Neural cell (in vitro differentiated cells): ENCODE measurements at regions not wholly inside any gene's neighbourhood (a gene's known extent, or its start where the extent isn't known, plus 50 kb on each side); places are given as distances from the start of the nearest gene placed in this dataset.

Experiments
- H2AFZ ChIP-seq: fragments of 200-600, 300-800 bp; sonication (generic), shearing (Covaris generic); 2 replicates; pipeline ENCODE4 v1.6.0; 2014; ENCODE audit warnings: low read depth, mild to moderate bottlenecking, antibody characterized with exemption, low read length, moderate library complexity
- H3F3A ChIP-seq: fragments of 200-600 bp; shearing (Covaris generic); 2 replicates; pipeline ENCODE4 v1.6.1; 2016; ENCODE audit warnings: mild to moderate bottlenecking, moderate library complexity, mixed read lengths, antibody characterized with exemption, low read length; ENCODE audit not compliant: insufficient read depth, poor library complexity, severe bottlenecking
- H3K27ac ChIP-seq: fragments of 200-600, 300-800 bp; sonication (generic), shearing (Covaris generic); 2 replicates; pipeline ENCODE4 v1.5.1; 2014; ENCODE audit warnings: mild to moderate bottlenecking, low read length, moderate library complexity
- H3K27me3 ChIP-seq: fragments of 300-800, 200-600 bp; sonication (generic), shearing (Covaris generic); 2 replicates; pipeline ENCODE4 v1.6.0; 2014; ENCODE audit warnings: mild to moderate bottlenecking, low read depth, low read length, moderate library complexity; ENCODE audit not compliant: insufficient read depth
- H3K36me3 ChIP-seq: fragments of 300-800, 200-600 bp; sonication (generic), shearing (Covaris generic); 2 replicates; pipeline ENCODE4 v1.5.1; 2014; ENCODE audit warnings: mild to moderate bottlenecking, antibody characterized with exemption, low read length, moderate library complexity; ENCODE audit not compliant: insufficient read depth
- H3K4me2 ChIP-seq: fragments of 300-800, 200-600 bp; sonication (generic), shearing (Covaris generic); 2 replicates; pipeline ENCODE4 v1.6.0; 2014; ENCODE audit warnings: mild to moderate bottlenecking, low read length
- H3K4me3 ChIP-seq: fragments of 300-800, 200-600 bp; sonication (generic), shearing (Covaris generic); 2 replicates; pipeline ENCODE4 v1.5.1; 2014; ENCODE audit warnings: mild to moderate bottlenecking, low read length, moderate library complexity
- H3K79me2 ChIP-seq: fragments of 200-600 bp; shearing (Covaris generic); replicated peaks from 2 replicates; pipeline ENCODE4 v1.6.0; 2014; ENCODE audit warnings: mild to moderate bottlenecking, low read length, moderate library complexity; ENCODE audit not compliant: insufficient read depth
- H3K9ac ChIP-seq: fragments of 300-800, 200-600 bp; sonication (generic), shearing (Covaris generic); 2 replicates; pipeline ENCODE4 v1.6.1; 2016; ENCODE audit warnings: mild to moderate bottlenecking, low read length, mixed read lengths
- H3K9me2 ChIP-seq: fragments of 200-600 bp; shearing (Covaris generic); 2 replicates; pipeline ENCODE4 v1.6.1; 2016; ENCODE audit warnings: mild to moderate bottlenecking, low read length, mixed read lengths; ENCODE audit not compliant: insufficient read depth
- H3K9me3 ChIP-seq: fragments of 200-600, 300-800 bp; sonication (generic), shearing (Covaris generic); 2 replicates; pipeline ENCODE4 v1.6.1; 2016; ENCODE audit warnings: mild to moderate bottlenecking, mixed run types, low read length, moderate library complexity, mixed read lengths
- H4K20me1 ChIP-seq: fragments of 200-600 bp; shearing (Covaris generic); 2 replicates; pipeline ENCODE4 v1.6.1; 2016; ENCODE audit warnings: mild to moderate bottlenecking, mixed run types; ENCODE audit not compliant: insufficient read depth
- CTCF ChIP-seq: fragments of 450-650 bp; IDR thresholded peaks from 2 replicates; pipeline ENCODE4 v1.5.1; 2014; ENCODE audit warnings: antibody characterized with exemption, mild to moderate bottlenecking, moderate library complexity; ENCODE audit not compliant: poor library complexity, severe bottlenecking
- EP300 ChIP-seq: fragments of 450-650 bp; conservative IDR thresholded peaks from 2 replicates; pipeline ENCODE4 v1.6.1; 2014; ENCODE audit warnings: antibody characterized with exemption, mild to moderate bottlenecking, moderate library complexity; ENCODE audit not compliant: poor library complexity, severe bottlenecking
- EZH2 ChIP-seq: fragments of 200-600, 300-800 bp; shearing (Covaris generic), sonication (generic); IDR thresholded peaks from 2 replicates; pipeline ENCODE4 v1.6.1; 2014; ENCODE audit warnings: antibody characterized with exemption, low read length, borderline replicate concordance, mild to moderate bottlenecking; ENCODE audit not compliant: insufficient read depth, poor library complexity, severe bottlenecking
- MXI1 ChIP-seq: fragments of 450-650 bp; conservative IDR thresholded peaks from 2 replicates; pipeline ENCODE4 v1.6.1; 2014; ENCODE audit warnings: antibody characterized with exemption, mild to moderate bottlenecking; ENCODE audit not compliant: poor library complexity, severe bottlenecking
- POLR2AphosphoS5 ChIP-seq: IDR thresholded peaks from 2 replicates; pipeline ENCODE4 v1.6.1; 2012
- RAD21 ChIP-seq: fragments of 450-650 bp; conservative IDR thresholded peaks from 2 replicates; pipeline ENCODE4 v1.6.1; 2014; ENCODE audit warnings: antibody characterized with exemption, mild to moderate bottlenecking, moderate library complexity
- REST ChIP-seq: IDR thresholded peaks from 2 replicates; pipeline ENCODE4 v1.6.1; 2012; ENCODE audit warnings: borderline replicate concordance
- SMC3 ChIP-seq: fragments of 450-650 bp; conservative IDR thresholded peaks from 2 replicates; pipeline ENCODE4 v1.6.1; 2014; ENCODE audit warnings: antibody characterized with exemption, mild to moderate bottlenecking, moderate library complexity; ENCODE audit not compliant: poor library complexity
- TAF1 ChIP-seq: IDR thresholded peaks from 2 replicates; pipeline ENCODE4 v1.6.1; 2012; ENCODE audit warnings: low read depth

GRCh38 chr2:11944311-11944710 lies 197.9 kb downstream of the LPIN1 start:
- Histone ChIP-seq H3K9me3 (no peaks in the 10 kb centered on the region), H3K27ac (no peak overlapping the region), H2AFZ (no peak overlapping the region), H3K4me3 (no peak overlapping the region), H3F3A (no peaks in the 10 kb centered on the region), H3K9me2 (no peaks in the 10 kb centered on the region), H3K36me3 (no peaks in the 10 kb centered on the region), H3K4me2 (no peak overlapping the region), H3K9ac (no peak overlapping the region), H3K27me3 (no peaks in the 10 kb centered on the region), H4K20me1 (no peaks in the 10 kb centered on the region), H3K79me2 (no peaks in the 10 kb centered on the region)
- no peak for TF ChIP-seq RAD21
- no peak for TF ChIP-seq REST
- no peak for TF ChIP-seq CTCF
- no peak for TF ChIP-seq TAF1
- no peak for TF ChIP-seq EZH2

- no peaks in the 10 kb centered on the region for H3K9me3 ChIP-seq
- H3K4me3 ChIP-seq: no peak overlapping the region
- no peak overlapping the region for H3K9ac ChIP-seq
- no peaks in the 10 kb centered on the region for H4K20me1 ChIP-seq
- H3K4me2 ChIP-seq: no peak overlapping the region
- H3K27me3 ChIP-seq: no peaks in the 10 kb centered on the region
- no peak overlapping the region for H3K27ac ChIP-seq
- no peaks in the 10 kb centered on the region for H3K79me2 ChIP-seq
- no peaks in the 10 kb centered on the region for H3K9me2 ChIP-seq
- no peak overlapping the region for H2AFZ ChIP-seq
- H3F3A ChIP-seq: no peaks in the 10 kb centered on the region
- H3K36me3 ChIP-seq: no peaks in the 10 kb centered on the region
- no peak for TF ChIP-seq MXI1
- TF ChIP-seq RAD21: no peak
- no peak for TF ChIP-seq EZH2
- no peak for TF ChIP-seq REST
- no peak for TF ChIP-seq SMC3
- no peak for TF ChIP-seq CTCF
- TF ChIP-seq EP300: no peak
- TF ChIP-seq TAF1: no peak
- no peak for TF ChIP-seq POLR2AphosphoS5
Observed at GRCh38 chr2:11945139-11946126, 199.0 kb downstream of the LPIN1 start.
